ENCODE measurements at regions not wholly inside any gene's neighbourhood (a gene's known extent, or its start where the extent isn't known, plus 50 kb on each side); places are given as distances from the start of the nearest gene placed in this dataset.

GRCh38 chr5:54804521-54804920, 180.9 kb downstream of the ESM1 start:
- no peak for TF ChIP-seq CTCF (IDR thresholded peaks at IDR 0.05; ENCODE audit: low read depth, low read length)
- TF ChIP-seq EZH2phosphoT487 (IDR thresholded peaks at IDR 0.05; ENCODE audit: low read depth), result no peak

All from OCI-LY3 (cell line).